Dedifferentiated amniotic fluid mesenchymal stem cell (primary cell): ENCODE measurements at regions not wholly inside any gene's neighbourhood (a gene's known extent, or its start where the extent isn't known, plus 50 kb on each side); places are given as distances from the start of the nearest gene placed in this dataset.
"Not testable (repeated sequence)": the region's sequence is repeated elsewhere in the genome, so short reads cannot be mapped to it uniquely, and the experiment has no call there.

Experiments used
- DNase-seq: peaks from one replicate; pipeline ENCODE4 v3.0.0-alpha.2; 2016; ENCODE audit errors: extremely low spot score

- DNase-seq = no peak
These were observed 378.4 kb downstream of the DDX10 start for GRCh38 chr11:109043315-109043714.

- no peak for DNase-seq
These were observed 375.6 kb upstream of the C11orf87 start for GRCh38 chr11:109046284-109046992.

GRCh38 chr11:109048098-109048497 is 373.9 kb upstream of the C11orf87 start:
- DNase-seq = no peak

- no peak for DNase-seq
These were observed 370.8 kb upstream of the C11orf87 start for GRCh38 chr11:109051200-109051599.

GRCh38 chr11:109059402-109059801 is 362.6 kb upstream of the C11orf87 start:
- no peak for DNase-seq

GRCh38 chr11:109061394-109061793 is 360.6 kb upstream of the C11orf87 start:
- no peak for DNase-seq

DNA sequence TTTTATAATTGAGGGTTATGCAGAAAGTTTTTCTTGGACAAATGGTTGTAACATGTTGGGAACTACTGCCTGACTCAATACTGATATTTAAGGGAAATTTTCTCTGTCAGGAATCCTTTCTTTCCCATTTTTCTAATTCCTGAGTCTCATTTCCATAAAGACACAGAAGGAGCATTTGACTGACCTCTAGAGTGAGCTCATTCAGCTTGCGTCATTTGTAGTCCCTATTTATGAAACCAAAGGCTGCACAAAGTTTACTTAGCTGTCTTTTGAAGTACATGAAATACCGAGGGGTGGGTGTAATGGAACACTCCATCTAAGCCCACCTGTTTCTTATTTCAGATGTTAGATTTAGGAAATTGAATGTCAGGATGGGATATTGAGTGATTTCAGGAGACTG is 359.5 kb upstream of the C11orf87 start:
- peak; percentile 23 for DNase-seq

DNA sequence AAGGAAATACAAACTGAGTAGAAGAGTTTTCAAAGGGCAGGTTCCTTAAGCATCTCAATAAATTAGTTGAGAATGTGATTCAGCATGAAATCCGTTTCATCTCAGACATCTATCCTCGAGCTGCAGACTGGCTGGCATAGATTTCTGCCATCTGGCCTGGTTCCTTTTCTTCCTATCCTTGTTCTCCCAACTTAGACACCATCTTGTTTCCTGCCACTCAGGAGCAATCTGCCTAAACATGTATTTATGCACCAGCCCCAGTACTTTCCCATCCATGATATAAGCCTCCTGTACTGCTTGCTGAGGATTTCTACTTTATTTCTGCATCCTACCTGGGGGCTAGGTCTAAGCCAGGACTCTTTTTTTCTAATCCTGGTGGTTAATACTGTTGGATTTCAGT is 359.1 kb upstream of the C11orf87 start:
- DNase-seq = no peak

DNA sequence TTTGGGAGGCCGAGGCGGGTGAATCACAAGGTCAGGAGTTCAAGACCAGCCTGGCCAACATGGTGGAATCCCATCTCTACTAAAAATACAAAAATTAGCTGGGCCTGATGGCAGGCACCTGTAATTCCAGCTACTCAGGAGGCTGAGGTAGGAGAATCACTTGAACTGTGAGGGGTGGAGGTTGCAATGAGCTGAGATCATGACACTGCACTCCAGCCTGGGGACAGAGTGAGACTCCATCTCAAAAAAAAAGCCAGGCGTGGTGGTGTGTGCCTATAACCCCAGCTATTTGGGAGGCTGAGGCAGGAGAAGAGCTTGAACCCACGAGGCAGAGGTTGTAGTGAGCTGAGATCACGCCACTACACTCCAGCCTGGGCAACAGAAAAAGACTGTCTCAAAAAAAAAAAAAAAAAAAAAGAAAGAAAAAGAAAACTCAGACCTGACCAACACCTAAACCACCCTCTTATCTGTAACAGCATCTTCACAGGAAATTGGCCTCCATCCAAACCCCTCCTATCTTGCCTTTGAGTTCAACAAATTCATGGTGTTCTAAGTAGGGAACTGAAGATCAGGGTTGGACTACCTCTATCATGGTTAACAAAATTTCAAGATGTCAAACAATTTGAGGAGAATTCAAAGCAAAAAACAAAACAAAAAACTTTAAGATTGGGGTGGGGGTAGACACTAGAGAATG is 357.2 kb upstream of the C11orf87 start:
- DNase-seq = not testable (repeated sequence)

DNA sequence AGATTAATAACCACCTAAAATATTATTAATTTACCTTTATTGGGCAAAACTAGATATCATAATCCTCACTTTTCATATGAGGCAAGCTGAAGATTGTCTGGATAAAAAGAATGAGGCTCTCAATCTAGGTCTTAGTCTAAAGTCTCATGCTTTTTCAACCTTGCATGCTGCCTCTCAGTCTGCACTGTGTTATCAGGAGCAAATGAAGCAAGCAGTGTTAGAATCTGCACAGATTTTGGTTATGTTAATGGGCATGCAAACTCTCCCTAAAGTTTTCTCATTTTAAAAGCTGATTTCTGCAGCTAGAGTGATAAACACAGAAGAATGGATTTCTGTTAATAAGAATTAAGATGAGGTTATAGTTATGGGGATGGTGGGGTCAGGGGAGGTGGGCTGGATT is 350.7 kb upstream of the C11orf87 start:
- DNase-seq = no peak

GRCh38 chr11:109071712-109072524 is 350.1 kb upstream of the C11orf87 start:
- no peak for DNase-seq

- no peak for DNase-seq
These were observed 348.8 kb upstream of the C11orf87 start for GRCh38 chr11:109073032-109073822.

GRCh38 chr11:109075976-109076375 is 346.0 kb upstream of the C11orf87 start:
- no peak for DNase-seq

- DNase-seq = no peak
These were observed 345.1 kb upstream of the C11orf87 start for GRCh38 chr11:109076870-109077269.

- DNase-seq = no peak
These were observed 344.6 kb upstream of the C11orf87 start for GRCh38 chr11:109077291-109077920.

DNA sequence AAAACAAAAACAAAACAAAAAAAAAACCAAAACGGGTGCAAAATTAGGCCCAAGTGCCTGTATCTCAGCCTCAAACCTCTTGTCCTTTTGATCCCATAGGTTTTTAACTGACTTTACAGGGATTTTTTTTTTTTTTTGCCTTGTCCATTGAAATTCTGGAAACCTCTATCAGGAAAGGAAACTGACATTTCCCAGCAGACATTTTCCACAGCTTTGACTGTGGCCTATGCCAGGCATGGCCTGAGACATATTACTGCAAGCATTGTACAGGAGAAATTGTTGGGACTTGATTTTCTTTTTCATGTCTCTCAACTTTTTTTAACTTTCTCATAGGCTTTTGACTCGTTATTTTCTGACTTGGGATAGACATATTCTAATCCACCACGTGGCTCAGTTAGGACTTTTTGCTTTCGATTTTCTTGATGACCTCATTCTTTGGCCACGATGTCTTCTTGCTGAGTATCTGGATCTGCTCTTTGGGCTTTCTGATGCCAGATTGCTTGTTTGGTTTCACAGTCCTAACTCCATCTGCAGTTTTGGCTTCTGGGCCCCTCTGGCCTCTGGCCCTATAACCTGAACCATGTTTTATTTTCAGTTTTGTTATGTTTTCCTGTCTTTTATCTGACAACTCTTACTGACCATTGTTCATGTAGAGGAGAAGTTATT is 336.1 kb upstream of the C11orf87 start:
- peak; percentile 49 for DNase-seq

DNA sequence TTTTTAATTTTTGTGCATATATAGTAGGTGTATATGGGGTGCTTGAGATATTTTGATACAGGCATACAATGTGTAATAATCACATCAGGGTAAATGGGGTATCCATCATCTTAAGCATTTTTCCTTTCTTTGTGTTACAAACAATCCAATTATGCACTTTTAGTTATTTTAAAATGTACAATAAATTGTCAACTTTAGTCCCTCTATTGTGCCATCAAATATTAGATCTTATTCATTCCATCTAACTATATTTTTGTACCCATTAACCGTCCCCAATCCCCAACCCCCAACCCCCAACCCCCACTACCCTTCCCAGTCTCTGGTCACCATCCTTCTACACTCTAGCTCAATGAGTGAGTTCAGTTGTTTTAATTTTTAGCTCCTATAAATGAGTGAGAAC is 335.1 kb upstream of the C11orf87 start:
- DNase-seq = no peak

- DNase-seq = no peak
These were observed 333.9 kb upstream of the C11orf87 start for GRCh38 chr11:109088086-109088485.

DNA sequence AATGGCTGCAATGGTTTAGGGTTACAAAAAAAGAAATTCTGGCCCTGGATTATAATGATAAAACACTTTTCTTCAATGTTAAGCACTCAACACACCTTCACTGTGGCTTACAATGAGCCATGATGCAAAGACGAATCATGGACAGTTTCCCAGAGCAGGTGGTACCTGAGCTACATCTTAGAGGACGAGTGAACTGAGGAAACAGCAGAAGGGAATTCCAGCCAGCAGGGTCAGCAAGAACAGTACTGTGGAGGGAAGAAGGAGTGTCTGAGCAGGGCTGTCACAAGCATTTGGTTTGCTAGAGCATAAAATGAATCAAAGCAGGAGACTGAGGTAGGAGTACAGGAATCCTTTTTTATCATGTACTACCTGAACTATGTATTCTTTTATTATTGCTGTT is 332.8 kb upstream of the C11orf87 start:
- no peak for DNase-seq

DNA sequence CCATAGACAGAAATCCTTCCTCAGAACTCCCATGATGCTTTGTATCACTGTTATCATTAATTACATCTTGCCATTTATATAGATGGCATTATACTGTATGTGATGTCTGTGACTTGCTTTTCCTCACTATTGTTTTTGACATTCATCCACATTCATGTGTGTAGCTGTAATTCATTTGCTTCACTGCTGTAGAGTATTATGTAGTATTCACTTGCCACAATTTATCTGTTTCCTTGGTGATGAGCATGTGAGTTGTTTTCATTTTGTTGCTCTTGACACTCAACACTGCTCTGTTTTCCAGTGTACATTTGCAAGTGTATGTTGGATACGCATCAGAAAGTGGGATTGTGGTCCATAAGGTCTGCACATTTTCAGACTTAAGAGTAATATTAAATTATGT is 328.6 kb upstream of the C11orf87 start:
- no peak for DNase-seq

DNA sequence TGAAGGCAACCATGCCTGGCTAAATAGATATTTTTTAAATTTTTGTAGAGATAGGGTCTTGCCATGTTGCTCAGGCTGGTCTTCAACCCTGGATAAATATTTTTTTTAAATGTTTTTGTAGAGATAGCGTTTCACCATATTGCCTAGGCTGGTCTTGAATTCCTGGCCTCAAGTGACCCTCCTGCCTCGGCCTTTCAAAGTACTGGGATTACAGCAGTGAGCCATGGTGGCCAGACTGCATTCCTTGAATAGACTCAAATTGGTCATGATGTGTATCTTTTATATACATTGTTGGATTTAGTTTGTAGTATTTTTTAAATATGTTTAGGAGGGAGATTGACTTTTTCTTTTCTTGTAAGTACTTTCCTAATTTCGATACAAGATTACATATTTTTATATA is 325.7 kb upstream of the C11orf87 start:
- DNase-seq = no peak
